B cell (primary cell): ENCODE measurements at regions not wholly inside any gene's neighbourhood (a gene's known extent, or its start where the extent isn't known, plus 50 kb on each side); places are given as distances from the start of the nearest gene placed in this dataset.

ENCODE experiments used
- ATAC-seq: fragments of 200-7000 bp; cut with Tn5 transposase; one replicate; pipeline ENCODE4 v1.10.0; 2021; ENCODE audit warnings: low read depth, mild to moderate bottlenecking, moderate number of reproducible peaks, moderate library complexity
- CTCF ChIA-PET: fragments of 350-600 bp; sonication (Branson Sonifier 250); formaldehyde crosslinking; loops from one replicate; lab custom pipeline; 2021; ENCODE audit warnings: antibody characterized with exemption, inconsistent platforms; lab: Charles Lee
- POLR2A ChIA-PET: fragments of 350-600 bp; sonication (Branson Sonifier 250); formaldehyde crosslinking; loops from one replicate; lab custom pipeline; 2021; ENCODE audit warnings: antibody characterized with exemption; lab: Charles Lee
- DNase-seq: peaks from one replicate; pipeline ENCODE4 v3.0.0; 2013
- H2AFZ ChIP-seq: 2 replicates; pipeline ENCODE4 v1.6.1; 2012; ENCODE audit warnings: mild to moderate bottlenecking, low read depth, low read length; ENCODE audit not compliant: insufficient read depth, poor library complexity, severe bottlenecking
- H3K27ac ChIP-seq, 2 donors: 1 replicate in 1 of 2; 2 replicates in 1 of 2; pipeline ENCODE4 v1.5.1; 2012 to 2013; ENCODE audit warnings: low read length in 2 of 2, mild to moderate bottlenecking in 2 of 2, moderate library complexity in 1 of 2
- H3K27me3 ChIP-seq, 4 experiments: fragments of 200-600 bp in 1 of 4; sonication (generic) in 1 of 4; replicated peaks in 1 of 4; 1 replicate in 2 of 4; 2 replicates in 2 of 4; pipeline versions ENCODE4 v1.6.1 to v1.7.0; 2013 to 2016; ENCODE audit warnings: low read length in 3 of 4, mild to moderate bottlenecking in 2 of 4, mixed read lengths in 1 of 4, moderate library complexity in 1 of 4; ENCODE audit not compliant: insufficient read depth in 4 of 4, control insufficient read depth in 3 of 4; ENCODE audit errors: control extremely low read depth in 1 of 4
- H3K36me3 ChIP-seq, 2 experiments: replicated peaks in 1 of 2; 1 replicate in 1 of 2; 2 replicates in 1 of 2; pipeline versions ENCODE4 v1.6.1 to v1.7.1; 2013; ENCODE audit warnings: low read length in 1 of 2; ENCODE audit not compliant: insufficient read depth in 2 of 2, control insufficient read depth in 1 of 2; ENCODE audit errors: control extremely low read depth in 1 of 2, extremely low read depth in 1 of 2
- H3K4me1 ChIP-seq, 2 donors: fragments of 200-600 bp in 1 of 2; sonication (generic) in 1 of 2; 1 replicate in 1 of 2; 2 replicates in 1 of 2; pipeline versions ENCODE4 v1.5.1 to v1.6.1; 2013 to 2017; ENCODE audit warnings: low read length in 2 of 2; ENCODE audit not compliant: control insufficient read depth in 2 of 2, insufficient read depth in 2 of 2
- H3K4me2 ChIP-seq: replicated peaks from 2 replicates; pipeline ENCODE3; 2012; ENCODE audit warnings: mild to moderate bottlenecking, low read depth, low read length; ENCODE audit not compliant: poor library complexity, severe bottlenecking
- H3K4me3 ChIP-seq, 5 experiments: fragments of 200-600 bp in 1 of 5; sonication (generic) in 1 of 5; 1 replicate in 3 of 5; 2 replicates in 2 of 5; pipeline versions ENCODE4 v1.5.1 to v1.7.0; 2011 to 2016; ENCODE audit warnings: low read length in 4 of 5, mild to moderate bottlenecking in 4 of 5, low read depth in 2 of 5, control low read depth in 1 of 5, moderate library complexity in 1 of 5; ENCODE audit not compliant: insufficient read depth in 1 of 5; ENCODE audit errors: control extremely low read depth in 1 of 5, extremely low read depth in 1 of 5
- H3K79me2 ChIP-seq: fragments of 200-600 bp; sonication (generic); one replicate; pipeline ENCODE4 v1.6.0; 2016; ENCODE audit warnings: low read length; ENCODE audit not compliant: control insufficient read depth, insufficient read depth
- H3K9ac ChIP-seq: fragments of 200-600 bp; sonication (generic); 2 replicates; pipeline ENCODE4 v1.6.1; 2017; ENCODE audit warnings: mild to moderate bottlenecking, low read length, moderate library complexity
- H3K9me3 ChIP-seq, 3 donors: one replicate each; pipeline versions ENCODE4 v1.6.1 to v1.7.1; 2013; ENCODE audit warnings: low read length in 2 of 3; ENCODE audit not compliant: control insufficient read depth in 2 of 3, insufficient read depth in 1 of 3; ENCODE audit errors: control extremely low read depth in 1 of 3
- H4K20me1 ChIP-seq: 2 replicates; pipeline ENCODE4 v1.6.0; 2012; ENCODE audit warnings: mild to moderate bottlenecking, low read length; ENCODE audit not compliant: insufficient read depth, control insufficient read depth, poor library complexity, severe bottlenecking
- H3K27ac Mint-ChIP-seq: one replicate; pipeline ENCODE4 v1.8.0; 2021; ENCODE audit warnings: mixed read lengths
- H3K27me3 Mint-ChIP-seq: one replicate; pipeline ENCODE4 v1.8.0; 2021; ENCODE audit warnings: mixed read lengths
- H3K4me1 Mint-ChIP-seq: one replicate; pipeline ENCODE4 v1.8.0; 2021; ENCODE audit warnings: mixed read lengths
- H3K4me3 Mint-ChIP-seq: one replicate; pipeline ENCODE4 v1.8.0; 2021; ENCODE audit warnings: mixed read lengths
- H3K9me3 Mint-ChIP-seq: one replicate; pipeline ENCODE4 v1.8.0; 2022; ENCODE audit warnings: mixed read lengths; ENCODE audit not compliant: insufficient read depth
- CTCF ChIP-seq: fragments of 200-600 bp; IDR thresholded peaks from one replicate; pipeline ENCODE4 v1.8.0; 2022; ENCODE audit warnings: antibody characterized with exemption, mild to moderate bottlenecking
- EZH2 ChIP-seq: IDR thresholded peaks from 2 replicates; pipeline ENCODE4 v1.6.1; 2012; ENCODE audit warnings: borderline replicate concordance, low read depth, mild to moderate bottlenecking, moderate library complexity, low read length; ENCODE audit not compliant: insufficient read depth, poor library complexity, severe bottlenecking
- WGBS: methylation state at CpG from one replicate; pipeline ENCODE4 v1.1.5; 2013; ENCODE audit warnings: missing lambda C conversion rate; ENCODE audit not compliant: insufficient coverage; 5-methylcytosine and 5-hydroxymethylcytosine counted together
- intact Hi-C: fragments of 100-400 bp; cut with micrococcal nuclease; formaldehyde crosslinking; loops from one replicate; pipeline ENCODE4 v1.10.0; 2022

- ATAC-seq (no peak), DNase-seq (no peak)
- no peak overlapping the region for H3K4me2 ChIP-seq
- TF ChIP-seq EZH2 (no peak), CTCF (no peak)
- intact Hi-C loops, result no loop called here
- no peak overlapping the region for H3K4me3 Mint-ChIP-seq
- no peak overlapping the region for H3K4me3 ChIP-seq
- H3K27ac Mint-ChIP-seq, result no peak overlapping the region
- H3K9ac ChIP-seq, result no peak overlapping the region
- no peaks in the 10 kb centered on the region for H3K27me3 ChIP-seq
- no peaks in the 10 kb centered on the region for H3K4me1 Mint-ChIP-seq
- no peaks in the 10 kb centered on the region for H4K20me1 ChIP-seq
- POLR2A ChIA-PET, result no interaction called here
- H3K36me3 ChIP-seq, result no peaks in the 10 kb centered on the region
- H2AFZ ChIP-seq, result no peak overlapping the region
- H3K9me3 Mint-ChIP-seq, result peaks cover 2% of the 10 kb centered on the region
- 25% methylated on average over 2 of the region's 7 CpGs for WGBS
- H3K79me2 ChIP-seq, result no peaks in the 10 kb centered on the region
- H3K27me3 Mint-ChIP-seq, result no peaks in the 10 kb centered on the region
- CTCF ChIA-PET, result no interaction called here
- peaks cover 0 to 3% (median 0%) of the 10 kb centered on the region in 3 donors for H3K9me3 ChIP-seq
- H3K27ac ChIP-seq, result no peak overlapping the region
- H3K4me1 ChIP-seq, result no peaks in the 10 kb centered on the region
These were observed 189.7 kb upstream of the SLIT2 start for GRCh38 chr4:20062054-20062453.

- no peak overlapping the region for H3K9ac ChIP-seq
- Mint-ChIP-seq H3K4me1 (no peaks in the 10 kb centered on the region), H3K27me3 (no peaks in the 10 kb centered on the region), H3K9me3 (peaks cover 3% of the 10 kb centered on the region), H3K27ac (no peak overlapping the region), H3K4me3 (no peak overlapping the region)
- H3K4me1 ChIP-seq, result no peaks in the 10 kb centered on the region
- DNase-seq, result no peak
- no peak overlapping the region for H3K4me2 ChIP-seq
- H3K9me3 ChIP-seq, result peaks cover 0 to 7% (median 0%) of the 10 kb centered on the region in 3 donors
- H2AFZ ChIP-seq, result no peak overlapping the region
- ChIA-PET POLR2A (no interaction called here), CTCF (no interaction called here)
- intact Hi-C loops, result no loop called here
- 92% methylated on average over 5 of the region's 6 CpGs for WGBS
- H3K27me3 ChIP-seq, result no peaks in the 10 kb centered on the region
- TF ChIP-seq CTCF (no peak), EZH2 (no peak)
- no peaks in the 10 kb centered on the region for H4K20me1 ChIP-seq
- no peak for ATAC-seq
- H3K27ac ChIP-seq, result no peak overlapping the region
- H3K4me3 ChIP-seq, result no peak overlapping the region
- no peaks in the 10 kb centered on the region for H3K36me3 ChIP-seq
- no peaks in the 10 kb centered on the region for H3K79me2 ChIP-seq
These were observed 200.9 kb upstream of the SLIT2 start for GRCh38 chr4:20050768-20051167.
